ENCODE measurements at regions not wholly inside any gene's neighbourhood (a gene's known extent, or its start where the extent isn't known, plus 50 kb on each side); places are given as distances from the start of the nearest gene placed in this dataset.

DNA sequence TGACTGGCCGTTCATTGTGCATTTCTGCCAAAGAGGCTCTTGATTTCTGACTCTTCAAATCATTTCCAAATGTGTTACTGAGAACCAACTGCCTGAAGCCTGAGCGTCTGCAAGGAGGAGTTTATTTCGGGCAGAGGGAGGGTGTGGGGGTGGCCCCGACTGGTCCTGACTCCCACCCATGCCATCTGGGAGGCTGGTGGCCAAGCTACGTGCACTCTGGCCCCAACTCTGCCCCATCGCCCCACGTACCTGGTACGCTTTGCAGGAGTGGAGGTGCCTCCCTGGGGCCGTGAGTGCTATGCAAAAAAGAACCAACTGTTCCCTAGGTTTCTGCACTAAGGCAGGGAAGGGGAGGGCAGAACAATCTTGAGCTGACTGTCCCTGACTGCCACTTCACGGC lies 846.8 kb downstream of the BRD1 start:
- Mint-ChIP-seq H3K27me3 (peaks cover 18 to 39% of the 10 kb centered on the region in 2 donors), H3K36me3 (no peaks in the 10 kb centered on the region), H3K4me1 (no peaks in the 10 kb centered on the region), H3K27ac (no peak overlapping the region), H3K9me3 (peaks cover 0 to 7% (median 0%) of the 10 kb centered on the region in 3 donors), H3K4me3 (no peak overlapping the region)
- no peak overlapping the region for H3K4me3 ChIP-seq (ENCODE audit: control insufficient read depth in 1 of 2, extremely low read depth in 1 of 2, low read length in 1 of 2)
- no peaks in the 10 kb centered on the region for H3K9me3 ChIP-seq
- DNase-seq (no peak), ATAC-seq (replicated peaks in 1 of 4) (no peak)
- POLR2A ChIA-PET, result no interaction called here
- H3K27ac ChIP-seq (ENCODE audit: low read length), result no peak overlapping the region
- 60% methylated on average over 7 of the region's 10 CpGs for WGBS (ENCODE audit: insufficient coverage)
- H3K4me1 ChIP-seq (ENCODE audit: control insufficient read depth in 1 of 2, extremely low read depth in 1 of 2, insufficient read depth in 2 of 2, low read length in 2 of 2), result no peaks in the 10 kb centered on the region
- H3K36me3 ChIP-seq (ENCODE audit: control insufficient read depth in 2 of 2, extremely low read depth in 1 of 2, insufficient read depth in 1 of 2, low read length in 1 of 2), result no peaks in the 10 kb centered on the region
- CTCF ChIA-PET, result no interaction called here
- peaks cover 0 to 26% of the 10 kb centered on the region in 2 experiments for H3K27me3 ChIP-seq (replicated peaks in 1 of 2; ENCODE audit: control insufficient read depth in 2 of 2, extremely low read depth in 1 of 2, insufficient read depth in 2 of 2, low read length in 1 of 2)

- Mint-ChIP-seq H3K9me3 (peaks cover 0 to 5% (median 0%) of the 10 kb centered on the region in 3 donors), H3K27ac (no peak overlapping the region), H3K4me3 (no peak overlapping the region), H3K4me1 (no peaks in the 10 kb centered on the region), H3K27me3 (peaks cover 23 to 40% of the 10 kb centered on the region in 2 donors), H3K36me3 (no peaks in the 10 kb centered on the region)
- Histone ChIP-seq H3K27ac (ENCODE audit: low read length) (no peak overlapping the region), H3K9me3 (no peaks in the 10 kb centered on the region), H3K4me3 (ENCODE audit: control insufficient read depth in 1 of 2, extremely low read depth in 1 of 2, low read length in 1 of 2) (no peak overlapping the region), H3K36me3 (ENCODE audit: control insufficient read depth in 2 of 2, extremely low read depth in 1 of 2, insufficient read depth in 1 of 2, low read length in 1 of 2) (no peaks in the 10 kb centered on the region), H3K27me3 (replicated peaks in 1 of 2; ENCODE audit: control insufficient read depth in 2 of 2, extremely low read depth in 1 of 2, insufficient read depth in 2 of 2, low read length in 1 of 2) (peaks cover 0 to 26% of the 10 kb centered on the region in 2 experiments), H3K4me1 (ENCODE audit: control insufficient read depth in 1 of 2, extremely low read depth in 1 of 2, insufficient read depth in 2 of 2, low read length in 2 of 2) (no peaks in the 10 kb centered on the region)
- ATAC-seq (replicated peaks in 1 of 4) (no peak), DNase-seq (no peak)
- ChIA-PET POLR2A (no interaction called here), CTCF (no interaction called here)
- 91% methylated on average over 10 of the region's 14 CpGs for WGBS (ENCODE audit: insufficient coverage)
These were observed 847.3 kb downstream of the BRD1 start for GRCh38 chr22:48980409-48980808.

- Histone ChIP-seq H3K4me3 (ENCODE audit: control insufficient read depth in 1 of 2, extremely low read depth in 1 of 2, low read length in 1 of 2) (no peak overlapping the region), H3K27ac (ENCODE audit: low read length) (no peak overlapping the region), H3K9me3 (no peaks in the 10 kb centered on the region), H3K27me3 (replicated peaks in 1 of 2; ENCODE audit: control insufficient read depth in 2 of 2, extremely low read depth in 1 of 2, insufficient read depth in 2 of 2, low read length in 1 of 2) (peaks cover 0 to 33% of the 10 kb centered on the region in 2 experiments), H3K36me3 (ENCODE audit: control insufficient read depth in 2 of 2, extremely low read depth in 1 of 2, insufficient read depth in 1 of 2, low read length in 1 of 2) (no peaks in the 10 kb centered on the region), H3K4me1 (ENCODE audit: control insufficient read depth in 1 of 2, extremely low read depth in 1 of 2, insufficient read depth in 2 of 2, low read length in 2 of 2) (no peaks in the 10 kb centered on the region)
- ChIA-PET POLR2A (no interaction called here), CTCF (no interaction called here)
- H3K4me3 Mint-ChIP-seq, result no peak overlapping the region
- H3K4me1 Mint-ChIP-seq, result no peaks in the 10 kb centered on the region
- ATAC-seq (replicated peaks in 1 of 4) (no peak), DNase-seq (no peak)
- H3K27ac Mint-ChIP-seq, result no peak overlapping the region
- H3K9me3 Mint-ChIP-seq, result no peaks in the 10 kb centered on the region
- WGBS (ENCODE audit: insufficient coverage), result 50% methylated on average over 1 of the region's 4 CpGs
- H3K36me3 Mint-ChIP-seq, result no peaks in the 10 kb centered on the region
- peaks cover 25 to 42% of the 10 kb centered on the region in 2 donors for H3K27me3 Mint-ChIP-seq
These were observed 848.2 kb downstream of the BRD1 start for GRCh38 chr22:48979482-48979881.

GRCh38 chr22:48976556-48977535 lies 850.8 kb downstream of the BRD1 start:
- H3K9me3 Mint-ChIP-seq, result no peaks in the 10 kb centered on the region

GRCh38 chr22:48975886-48976285 lies 851.8 kb downstream of the BRD1 start:
- H3K27me3 ChIP-seq (replicated peaks in 1 of 2; ENCODE audit: control insufficient read depth in 2 of 2, extremely low read depth in 1 of 2, insufficient read depth in 2 of 2, low read length in 1 of 2), result peaks cover 0 to 29% of the 10 kb centered on the region in 2 experiments
- CTCF ChIA-PET, result no interaction called here
- no peak overlapping the region for H3K4me3 ChIP-seq (ENCODE audit: control insufficient read depth in 1 of 2, extremely low read depth in 1 of 2, low read length in 1 of 2)
- Mint-ChIP-seq H3K9me3 (no peaks in the 10 kb centered on the region), H3K4me1 (no peaks in the 10 kb centered on the region), H3K4me3 (no peak overlapping the region), H3K27ac (no peak overlapping the region), H3K27me3 (peaks cover 18 to 47% of the 10 kb centered on the region in 2 donors), H3K36me3 (no peaks in the 10 kb centered on the region)
- DNase-seq (no peak), ATAC-seq (replicated peaks in 1 of 4) (no peak)
- H3K27ac ChIP-seq (ENCODE audit: low read length), result no peak overlapping the region
- no peaks in the 10 kb centered on the region for H3K36me3 ChIP-seq (ENCODE audit: control insufficient read depth in 2 of 2, extremely low read depth in 1 of 2, insufficient read depth in 1 of 2, low read length in 1 of 2)
- POLR2A ChIA-PET, result no interaction called here
- WGBS (ENCODE audit: insufficient coverage), result no CpG with 5 or more reads among the region's 3 CpGs
- no peaks in the 10 kb centered on the region for H3K9me3 ChIP-seq
- H3K4me1 ChIP-seq (ENCODE audit: control insufficient read depth in 1 of 2, extremely low read depth in 1 of 2, insufficient read depth in 2 of 2, low read length in 2 of 2), result no peaks in the 10 kb centered on the region

More at GRCh38 chr22:48976556-48977535, 850.8 kb downstream of the BRD1 start:
- no peaks in the 10 kb centered on the region for H3K36me3 ChIP-seq (ENCODE audit: control insufficient read depth in 2 of 2, extremely low read depth in 1 of 2, insufficient read depth in 1 of 2, low read length in 1 of 2)
- peaks cover 0 to 32% of the 10 kb centered on the region in 2 experiments for H3K27me3 ChIP-seq (replicated peaks in 1 of 2; ENCODE audit: control insufficient read depth in 2 of 2, extremely low read depth in 1 of 2, insufficient read depth in 2 of 2, low read length in 1 of 2)
- H3K36me3 Mint-ChIP-seq, result no peaks in the 10 kb centered on the region
- no peaks in the 10 kb centered on the region for H3K9me3 ChIP-seq
- H3K4me1 ChIP-seq (ENCODE audit: control insufficient read depth in 1 of 2, extremely low read depth in 1 of 2, insufficient read depth in 2 of 2, low read length in 2 of 2), result no peaks in the 10 kb centered on the region
- no peak overlapping the region for H3K27ac ChIP-seq (ENCODE audit: low read length)
- whole genome bisulfite sequencing (ENCODE audit: insufficient coverage), result 70% methylated on average over 16 of the region's 20 CpGs
- ChIA-PET POLR2A (no interaction called here), CTCF (no interaction called here)
- peaks cover 14 to 41% of the 10 kb centered on the region in 2 donors for H3K27me3 Mint-ChIP-seq
- no peak overlapping the region for H3K27ac Mint-ChIP-seq
- DNase-seq, result no peak
- no peak overlapping the region for H3K4me3 Mint-ChIP-seq
- H3K4me3 ChIP-seq (ENCODE audit: control insufficient read depth in 1 of 2, extremely low read depth in 1 of 2, low read length in 1 of 2), result no peak overlapping the region
- ATAC-seq (replicated peaks in 1 of 4), result no peak
- H3K4me1 Mint-ChIP-seq, result no peaks in the 10 kb centered on the region

DNA sequence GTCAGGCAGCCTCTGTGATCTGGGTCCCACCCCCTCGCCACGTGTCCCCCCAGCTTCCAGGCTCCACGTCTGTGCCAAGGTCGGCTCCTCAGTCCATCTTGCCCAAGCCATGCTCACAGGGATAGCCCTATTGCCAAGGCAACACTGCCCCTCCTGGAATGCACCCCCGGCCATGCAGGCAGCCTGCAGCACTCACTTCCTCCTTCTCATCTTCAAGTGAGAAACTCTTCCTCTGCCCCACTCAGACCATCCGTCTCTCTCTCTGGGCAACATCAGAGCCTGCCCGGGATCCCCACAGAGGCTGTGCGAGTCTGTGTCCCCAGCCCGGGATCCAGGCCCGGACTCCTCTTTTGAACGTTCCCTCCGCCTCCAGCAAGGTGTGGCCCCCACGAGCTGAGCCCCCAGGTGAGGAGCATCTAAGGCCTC lies 852.3 kb downstream of the BRD1 start:
- Histone ChIP-seq H3K4me1 (ENCODE audit: control insufficient read depth in 1 of 2, extremely low read depth in 1 of 2, insufficient read depth in 2 of 2, low read length in 2 of 2) (no peaks in the 10 kb centered on the region), H3K27me3 (replicated peaks in 1 of 2; ENCODE audit: control insufficient read depth in 2 of 2, extremely low read depth in 1 of 2, insufficient read depth in 2 of 2, low read length in 1 of 2) (peaks cover 0 to 26% of the 10 kb centered on the region in 2 experiments), H3K27ac (ENCODE audit: low read length) (no peak overlapping the region), H3K9me3 (no peaks in the 10 kb centered on the region), H3K36me3 (ENCODE audit: control insufficient read depth in 2 of 2, extremely low read depth in 1 of 2, insufficient read depth in 1 of 2, low read length in 1 of 2) (no peaks in the 10 kb centered on the region), H3K4me3 (ENCODE audit: control insufficient read depth in 1 of 2, extremely low read depth in 1 of 2, low read length in 1 of 2) (no peak overlapping the region)
- Mint-ChIP-seq H3K4me1 (no peaks in the 10 kb centered on the region), H3K36me3 (no peaks in the 10 kb centered on the region), H3K27me3 (peaks cover 19 to 46% of the 10 kb centered on the region in 2 donors), H3K4me3 (no peak overlapping the region), H3K9me3 (no peaks in the 10 kb centered on the region), H3K27ac (no peak overlapping the region)
- 74% methylated on average over 10 of the region's 13 CpGs for WGBS (ENCODE audit: insufficient coverage)
- ATAC-seq (replicated peaks in 1 of 4), result no peak
- DNase-seq, result no peak
- ChIA-PET CTCF (no interaction called here), POLR2A (no interaction called here)

All from T-cell (primary cell).